ENCODE measurements at regions not wholly inside any gene's neighbourhood (a gene's known extent, or its start where the extent isn't known, plus 50 kb on each side); places are given as distances from the start of the nearest gene placed in this dataset.
A peak's percentile ranks its signal among the peaks of the same experiment; 100 is the strongest.
"Not testable (repeated sequence)": the region's sequence is repeated elsewhere in the genome, so short reads cannot be mapped to it uniquely, and the experiment has no call there.

GRCh38 chr17:37859451-37859850 is 64.8 kb upstream of the TBC1D3K start:
- DNase-seq (ENCODE audit: low read depth): no peak

GRCh38 chr17:37858391-37858790 is 65.8 kb upstream of the TBC1D3K start:
- not testable (repeated sequence) for DNase-seq (ENCODE audit: low read depth)

GRCh38 chr17:37856245-37856644 is 68.0 kb upstream of the TBC1D3K start:
- DNase-seq (ENCODE audit: low read depth): no peak

GRCh38 chr17:37849617-37849972 is 74.6 kb upstream of the TBC1D3K start:
- no peak for DNase-seq (ENCODE audit: low read depth)

- peak; percentile 88 for DNase-seq (ENCODE audit: low read depth)
Measured at GRCh38 chr17:37848690-37849616, 75.3 kb upstream of the TBC1D3K start.

- DNase-seq (ENCODE audit: low read depth): no peak
Measured at GRCh38 chr17:37847811-37848331, 76.3 kb upstream of the TBC1D3K start.

- DNase-seq (ENCODE audit: low read depth): no peak
Measured at GRCh38 chr17:37847102-37847501, 77.1 kb upstream of the TBC1D3K start.

GRCh38 chr17:37844977-37845293 is 79.3 kb upstream of the TBC1D3K start:
- no peak for DNase-seq (ENCODE audit: low read depth)

- DNase-seq (ENCODE audit: low read depth): peak; percentile 62
Measured at GRCh38 chr17:37844158-37844976, 79.8 kb upstream of the TBC1D3K start.

- no peak for DNase-seq (ENCODE audit: low read depth)
Measured at GRCh38 chr17:37842401-37842800, 81.8 kb upstream of the TBC1D3K start.

GRCh38 chr17:37841232-37841631 is 83.0 kb upstream of the TBC1D3K start:
- DNase-seq (ENCODE audit: low read depth): no peak

GRCh38 chr17:37840576-37840975 is 83.6 kb upstream of the TBC1D3K start:
- no peak for DNase-seq (ENCODE audit: low read depth)

- DNase-seq (ENCODE audit: low read depth): no peak
Measured at GRCh38 chr17:37839196-37839978, 84.8 kb upstream of the TBC1D3K start.

- DNase-seq (ENCODE audit: low read depth): no peak
Measured at GRCh38 chr17:37838276-37838675, 85.9 kb upstream of the TBC1D3K start.

- DNase-seq (ENCODE audit: low read depth): no peak
Measured at GRCh38 chr17:37836593-37836992, 87.6 kb upstream of the TBC1D3K start.

- no peak for DNase-seq (ENCODE audit: low read depth)
Measured at GRCh38 chr17:37834168-37834567, 89.3 kb upstream of the HNF1B start.

- DNase-seq (ENCODE audit: low read depth): no peak
Measured at GRCh38 chr17:37833237-37833859, 88.5 kb upstream of the HNF1B start.

GRCh38 chr17:37831986-37832385 is 87.1 kb upstream of the HNF1B start:
- DNase-seq (ENCODE audit: low read depth): no peak

GRCh38 chr17:37831492-37831891 is 86.6 kb upstream of the HNF1B start:
- DNase-seq (ENCODE audit: low read depth): no peak

GRCh38 chr17:37830151-37830993 is 85.5 kb upstream of the HNF1B start:
- DNase-seq (ENCODE audit: low read depth): no peak
